ENCODE measurements at regions not wholly inside any gene's neighbourhood (a gene's known extent, or its start where the extent isn't known, plus 50 kb on each side); places are given as distances from the start of the nearest gene placed in this dataset.

GRCh38 chr9:24381205-24381604 lies 164.5 kb downstream of the IZUMO3 start:
- no peak overlapping the region for H3K27ac ChIP-seq
- H3K36me3 ChIP-seq = no peaks in the 10 kb centered on the region
- no peak for TF ChIP-seq POLR2AphosphoS5 (IDR thresholded peaks at IDR 0.05)
- no peak for TF ChIP-seq CTCF (IDR thresholded peaks at IDR 0.05)
- no peak for TF ChIP-seq POLR2A (IDR thresholded peaks at IDR 0.05)
- no peak for TF ChIP-seq EP300 (IDR thresholded peaks at IDR 0.05)
- 42 to 45% (median 42%) methylated on average over 1 of the region's 1 CpG for WGBS, 5 donors
- no peaks in the 10 kb centered on the region for H3K27me3 ChIP-seq
- H3K9me3 ChIP-seq = peaks cover 0 to 21% (median 7%) of the 10 kb centered on the region in 4 donors
- intact Hi-C loops (cut with DNase I; ENCODE audit: low total_unique reads) = no loop called here
- no peak overlapping the region for H3K4me3 ChIP-seq
- no peak for DNase-seq
- H3K4me1 ChIP-seq = no peaks in the 10 kb centered on the region

GRCh38 chr9:24359046-24359445 lies 186.7 kb downstream of the IZUMO3 start:
- 86 to 91% (median 88%) methylated on average over 5 of the region's 5 CpGs for WGBS, 5 donors
- Histone ChIP-seq H3K4me1 (no peaks in the 10 kb centered on the region), H3K9me3 (peaks cover 0 to 60% (median 23%) of the 10 kb centered on the region in 4 donors), H3K27me3 (no peaks in the 10 kb centered on the region), H3K4me3 (no peak overlapping the region), H3K27ac (no peak overlapping the region), H3K36me3 (no peaks in the 10 kb centered on the region)
- no peak for TF ChIP-seq POLR2AphosphoS5 (IDR thresholded peaks at IDR 0.05)
- intact Hi-C loops (cut with DNase I; ENCODE audit: low total_unique reads) = no loop called here
- DNase-seq = no peak

GRCh38 chr9:24351973-24352372 lies 193.7 kb downstream of the IZUMO3 start:
- Histone ChIP-seq H3K9me3 (peaks cover 0 to 11% (median 4%) of the 10 kb centered on the region in 4 donors), H3K27me3 (no peaks in the 10 kb centered on the region), H3K4me3 (no peak overlapping the region), H3K36me3 (no peaks in the 10 kb centered on the region), H3K27ac (no peak overlapping the region), H3K4me1 (no peaks in the 10 kb centered on the region)
- intact Hi-C loops (cut with DNase I; ENCODE audit: low total_unique reads) = no loop called here
- TF ChIP-seq POLR2AphosphoS5 (IDR thresholded peaks at IDR 0.05) (no peak), EP300 (IDR thresholded peaks at IDR 0.05) (no peak), POLR2A (IDR thresholded peaks at IDR 0.05) (no peak), CTCF (IDR thresholded peaks at IDR 0.05) (no peak)
- DNase-seq = no peak

GRCh38 chr9:24351258-24351657 lies 194.4 kb downstream of the IZUMO3 start:
- Histone ChIP-seq H3K4me1 (no peaks in the 10 kb centered on the region), H3K4me3 (no peak overlapping the region), H3K9me3 (peaks cover 0 to 11% (median 0%) of the 10 kb centered on the region in 4 donors), H3K27ac (no peak overlapping the region), H3K27me3 (no peaks in the 10 kb centered on the region), H3K36me3 (no peaks in the 10 kb centered on the region)
- DNase-seq = no peak
- TF ChIP-seq CTCF (IDR thresholded peaks at IDR 0.05) (no peak), POLR2A (IDR thresholded peaks at IDR 0.05) (no peak), EP300 (IDR thresholded peaks at IDR 0.05) (no peak), POLR2AphosphoS5 (IDR thresholded peaks at IDR 0.05) (no peak)
- intact Hi-C loops (cut with DNase I; ENCODE audit: low total_unique reads) = no loop called here
- 46 to 59% (median 54%) methylated on average over 2 of the region's 2 CpGs for WGBS, 5 donors

GRCh38 chr9:24342457-24342856 lies 203.2 kb downstream of the IZUMO3 start:
- TF ChIP-seq POLR2AphosphoS5 (IDR thresholded peaks at IDR 0.05) (no peak), CTCF (IDR thresholded peaks at IDR 0.05) (no peak)
- no peak for DNase-seq
- Histone ChIP-seq H3K27ac (no peak overlapping the region), H3K9me3 (peaks cover 0 to 20% (median 0%) of the 10 kb centered on the region in 4 donors), H3K36me3 (no peaks in the 10 kb centered on the region), H3K4me3 (no peak overlapping the region), H3K27me3 (no peaks in the 10 kb centered on the region), H3K4me1 (no peaks in the 10 kb centered on the region)
- intact Hi-C loops (cut with DNase I; ENCODE audit: low total_unique reads) = no loop called here
- 55 to 86% (median 68%) methylated on average over 1 of the region's 1 CpG for WGBS, 5 donors

All from stomach (tissue), 8 donors.